Activated CD4-positive, alpha-beta T cell treated with anti-CD3 and anti-CD28 coated beads, Interleukin-2, amount 50 U/mL, for 24 hours (primary cell): ENCODE measurements at regions not wholly inside any gene's neighbourhood (a gene's known extent, or its start where the extent isn't known, plus 50 kb on each side); places are given as distances from the start of the nearest gene placed in this dataset.
"Not testable (repeated sequence)": the region's sequence is repeated elsewhere in the genome, so short reads cannot be mapped to it uniquely, and the experiment has no call there.

ENCODE experiments used
- DNase-seq, 2 donors: peaks; one replicate each; pipeline ENCODE4 v3.0.0-alpha.2; 2020; ENCODE audit warnings: low read depth in 1 of 2, low spot score in 1 of 2

DNA sequence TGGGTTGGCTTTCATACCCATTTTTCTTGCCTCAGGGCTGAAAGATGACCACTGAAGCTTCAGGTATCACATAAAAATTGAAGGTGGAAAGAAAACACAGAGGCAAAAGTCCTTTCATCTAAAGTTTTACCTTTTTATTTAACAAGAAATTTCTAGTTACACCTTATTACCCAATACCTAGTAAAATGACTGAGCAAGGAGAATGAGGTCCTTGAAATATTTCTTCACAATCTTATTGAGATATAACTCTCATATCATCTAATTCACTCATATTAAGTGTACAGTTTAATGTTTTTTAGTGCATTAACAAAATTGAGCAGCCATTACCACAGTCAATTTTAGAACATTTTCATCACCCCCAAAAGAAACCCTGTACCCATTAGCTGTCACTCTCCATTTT lies 112.9 kb upstream of the ADTRP start:
- no peak for DNase-seq

DNA sequence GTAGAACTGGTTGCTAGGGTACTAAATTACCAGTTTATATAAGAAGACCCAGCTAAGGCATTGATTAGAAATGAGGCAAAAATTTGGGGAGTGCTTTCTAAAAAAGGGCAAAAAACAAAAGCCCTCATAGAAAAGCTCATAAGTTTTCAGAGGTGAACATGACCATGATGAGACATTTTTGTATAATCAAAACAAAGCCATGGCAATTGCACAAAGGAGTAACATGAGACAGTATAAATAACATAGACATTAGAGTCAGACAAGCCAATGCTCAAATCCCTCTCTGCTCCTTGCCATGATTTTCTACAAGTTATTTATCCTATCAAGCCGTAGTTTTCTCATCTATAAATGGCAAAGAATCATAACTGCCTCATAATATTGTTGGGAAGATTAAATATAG lies 112.2 kb upstream of the ADTRP start:
- no peak for DNase-seq

DNA sequence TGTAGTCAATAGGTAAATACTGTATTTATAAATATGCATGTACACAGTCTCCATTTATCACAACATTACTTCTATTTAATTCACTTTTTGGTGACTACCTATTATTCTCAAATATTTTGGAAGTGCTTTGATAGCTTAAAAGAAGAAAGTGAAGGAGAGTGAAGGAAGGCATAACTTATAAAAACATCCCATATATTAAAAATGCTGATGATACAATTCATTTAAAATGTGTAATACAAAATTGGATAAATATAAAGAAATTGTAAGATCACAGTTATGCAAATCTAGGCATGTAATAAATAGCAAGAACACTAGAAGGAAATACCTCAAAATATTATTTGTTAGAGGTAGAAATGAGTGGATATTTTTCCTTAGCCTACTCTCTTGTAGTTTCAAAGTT lies 111.6 kb upstream of the ADTRP start:
- DNase-seq: no peak

DNA sequence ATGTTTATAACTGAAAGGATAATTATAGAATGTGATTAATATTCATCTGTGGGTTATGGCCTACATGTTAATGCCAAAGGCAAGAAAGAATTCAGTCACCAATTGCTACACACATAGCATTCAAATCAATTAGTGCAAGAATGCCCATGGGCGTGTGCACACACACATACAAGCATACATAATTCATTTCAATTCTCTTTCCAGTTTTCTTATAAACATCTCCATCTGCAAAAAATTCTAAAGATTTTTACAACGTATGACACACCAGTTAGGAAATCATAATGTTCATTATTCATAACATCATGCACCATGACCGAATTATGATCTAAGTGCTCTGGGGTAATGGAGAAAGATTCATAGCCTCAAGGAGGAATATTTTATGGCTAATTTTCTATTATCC lies 111.0 kb upstream of the ADTRP start:
- no peak for DNase-seq

DNA sequence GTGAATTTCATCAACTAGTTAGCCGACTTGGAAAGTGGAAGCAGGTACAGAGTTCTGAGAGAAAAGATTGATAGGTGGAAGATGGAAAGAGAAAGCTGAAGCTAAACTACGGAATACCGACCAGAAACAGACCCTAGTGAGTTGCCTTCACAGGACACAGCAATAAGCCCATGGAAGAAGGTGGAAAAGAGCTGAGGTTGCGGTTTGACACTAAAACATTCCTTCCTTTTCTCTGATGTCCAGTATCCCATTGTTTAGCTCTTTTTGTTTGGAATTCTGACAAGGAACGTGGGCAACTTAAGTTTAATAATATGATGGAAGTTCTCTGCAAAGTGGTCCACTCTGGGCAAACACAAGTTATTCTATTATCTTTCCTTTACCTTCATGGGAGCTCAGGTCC lies 110.1 kb upstream of the ADTRP start:
- no peak for DNase-seq

DNA sequence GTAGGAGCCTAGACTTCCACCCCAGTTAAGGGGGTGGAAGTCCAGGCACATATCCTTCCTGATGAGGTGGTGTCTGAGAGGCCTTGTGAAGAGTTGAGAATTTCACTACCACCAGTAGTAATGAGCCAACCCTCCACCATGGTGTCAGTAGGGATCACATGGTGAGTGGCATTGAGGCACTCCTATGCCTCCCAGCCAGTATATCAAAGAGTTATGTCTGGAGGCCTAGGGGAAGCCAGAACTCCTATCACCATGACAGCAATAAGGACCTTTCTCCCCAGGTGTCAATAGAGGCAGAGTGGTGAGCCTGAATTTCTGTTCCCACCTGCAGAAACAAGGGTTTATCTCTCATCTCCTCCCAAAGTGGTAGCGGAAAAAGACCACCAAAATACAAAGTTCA lies 106.6 kb upstream of the ADTRP start:
- no peak for DNase-seq

DNA sequence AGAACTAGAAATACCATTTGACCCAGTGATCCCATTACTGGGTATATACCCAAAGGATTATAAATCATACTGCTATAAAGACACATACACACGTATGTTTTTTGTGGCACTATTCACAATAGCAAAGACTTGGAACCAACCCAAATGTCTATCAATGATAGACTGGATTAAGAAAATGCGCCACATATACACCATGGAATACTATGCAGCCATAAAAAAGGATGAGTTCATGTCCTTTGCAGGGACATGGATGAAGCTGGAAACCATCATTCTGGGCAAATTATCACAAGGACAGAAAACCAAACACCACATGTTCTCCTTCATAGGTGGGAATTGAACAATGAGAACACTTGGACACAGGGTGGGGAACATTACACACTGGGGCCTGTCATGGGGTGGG lies 104.9 kb upstream of the ADTRP start:
- DNase-seq: not testable (repeated sequence)

DNA sequence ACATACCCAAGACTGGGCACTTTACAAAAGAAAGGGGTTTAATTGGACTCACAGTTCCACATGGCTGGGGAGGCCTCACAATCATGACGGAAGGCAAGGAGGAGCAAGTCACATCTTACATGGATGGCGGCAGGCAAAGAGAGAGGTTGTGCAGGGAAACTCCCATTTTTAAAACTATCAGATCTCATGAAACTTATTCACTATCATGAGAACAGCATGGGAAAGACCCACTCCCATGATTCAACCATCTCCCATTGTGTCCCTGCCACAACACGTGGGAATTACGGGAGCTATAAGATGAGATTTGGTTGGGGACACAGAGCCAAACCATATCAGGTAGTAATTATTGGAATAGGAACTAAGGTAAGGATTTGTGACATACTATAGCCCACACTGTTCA lies 101.6 kb upstream of the ADTRP start:
- not testable (repeated sequence) for DNase-seq

DNA sequence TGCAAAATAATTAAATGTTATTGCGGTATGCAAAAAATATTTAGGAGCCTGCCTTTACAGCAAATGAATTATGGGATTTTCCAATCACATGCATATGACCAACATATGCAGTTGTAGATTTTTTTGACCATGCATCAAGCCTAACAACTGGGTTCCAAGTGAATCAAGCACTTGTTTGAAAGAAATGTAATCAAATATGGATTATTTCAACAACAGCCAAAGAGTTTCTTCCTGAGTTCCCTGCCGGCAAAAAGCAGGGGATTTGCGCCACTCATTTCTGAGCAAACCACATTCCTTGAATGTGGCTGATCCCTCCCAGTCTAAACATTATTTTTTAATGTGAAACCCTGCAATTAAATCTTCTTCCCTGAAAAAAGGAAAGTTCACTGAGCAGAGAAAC lies 100.1 kb upstream of the ADTRP start:
- no peak for DNase-seq

DNA sequence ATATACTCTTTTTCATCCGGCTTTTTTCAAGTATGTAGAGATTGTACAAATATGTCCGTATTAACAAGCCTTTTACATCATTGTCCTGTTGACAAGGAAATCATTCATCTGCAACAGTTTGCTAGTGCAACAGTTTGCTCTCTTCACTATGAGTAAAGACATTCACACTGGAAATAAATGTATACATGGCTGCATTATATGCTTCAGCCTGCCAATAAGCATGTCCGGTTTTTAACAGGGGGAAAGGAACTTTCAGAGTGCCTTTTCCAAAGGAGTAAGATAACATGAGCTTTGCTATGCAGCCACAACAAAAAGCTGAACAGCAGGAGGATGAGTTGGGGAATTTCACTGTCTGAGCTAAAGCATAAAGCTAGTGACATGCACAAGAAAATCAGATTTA lies 99.4 kb upstream of the ADTRP start:
- DNase-seq: no peak

DNA sequence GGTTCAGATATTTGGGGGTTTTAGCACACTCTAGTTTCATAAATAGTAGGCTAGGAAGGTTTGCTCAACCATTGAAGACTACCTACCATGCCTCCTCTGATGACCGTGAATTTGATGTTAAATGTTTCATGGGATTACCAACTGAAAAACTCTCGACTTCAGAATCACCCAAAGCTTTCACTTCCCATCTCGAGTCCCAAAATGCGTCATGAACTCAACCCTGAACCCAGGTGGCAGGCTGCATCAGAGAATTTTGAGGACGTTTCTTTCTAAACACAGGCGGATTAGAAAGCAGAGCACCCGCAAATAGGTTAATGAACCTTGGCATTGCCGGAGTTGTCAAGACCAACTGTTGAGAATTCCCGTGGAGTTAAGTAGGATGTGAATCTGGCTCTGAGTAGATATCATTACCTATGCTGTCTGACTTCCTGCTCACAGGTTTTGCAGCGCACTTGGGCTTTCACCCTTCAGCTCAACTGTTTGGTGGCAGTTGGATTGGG lies 98.4 kb upstream of the ADTRP start:
- DNase-seq: no peak

DNA sequence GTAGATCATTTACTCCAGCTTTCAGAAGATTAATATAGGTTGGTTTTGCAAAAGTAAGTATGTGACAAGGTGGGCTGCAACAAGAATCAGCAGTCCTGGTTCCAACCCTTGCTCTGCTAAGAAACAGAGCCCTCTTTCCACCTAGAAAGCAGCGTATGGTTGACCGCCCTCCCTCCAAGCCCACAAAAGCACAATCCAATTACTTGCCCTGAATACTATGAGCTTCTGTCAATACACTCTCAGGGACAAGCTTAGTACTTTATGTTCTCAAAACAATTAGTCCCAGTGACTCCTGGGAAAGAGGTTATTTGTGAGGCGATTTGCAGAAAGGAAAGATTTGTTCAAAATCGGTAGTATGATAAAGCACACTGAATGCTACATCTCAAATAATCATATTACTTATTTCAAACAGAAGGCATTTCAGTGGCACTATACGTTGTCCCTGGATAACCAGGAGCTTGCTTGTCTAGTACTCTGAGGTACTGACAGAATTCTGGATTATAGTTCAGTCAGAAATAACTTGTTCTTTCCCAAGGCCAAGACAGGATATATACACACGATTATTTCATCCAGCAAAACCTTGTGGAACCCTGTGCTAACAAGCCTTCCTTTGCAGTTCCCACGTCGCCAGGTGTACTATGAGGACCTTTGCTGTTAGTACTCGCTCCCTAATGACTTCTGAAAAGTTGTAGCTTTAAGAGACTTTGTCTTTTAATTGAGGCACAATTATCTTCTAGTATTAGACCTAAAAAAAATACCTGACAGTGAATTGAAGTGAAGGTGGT lies 96.9 kb upstream of the ADTRP start:
- DNase-seq: no peak

DNA sequence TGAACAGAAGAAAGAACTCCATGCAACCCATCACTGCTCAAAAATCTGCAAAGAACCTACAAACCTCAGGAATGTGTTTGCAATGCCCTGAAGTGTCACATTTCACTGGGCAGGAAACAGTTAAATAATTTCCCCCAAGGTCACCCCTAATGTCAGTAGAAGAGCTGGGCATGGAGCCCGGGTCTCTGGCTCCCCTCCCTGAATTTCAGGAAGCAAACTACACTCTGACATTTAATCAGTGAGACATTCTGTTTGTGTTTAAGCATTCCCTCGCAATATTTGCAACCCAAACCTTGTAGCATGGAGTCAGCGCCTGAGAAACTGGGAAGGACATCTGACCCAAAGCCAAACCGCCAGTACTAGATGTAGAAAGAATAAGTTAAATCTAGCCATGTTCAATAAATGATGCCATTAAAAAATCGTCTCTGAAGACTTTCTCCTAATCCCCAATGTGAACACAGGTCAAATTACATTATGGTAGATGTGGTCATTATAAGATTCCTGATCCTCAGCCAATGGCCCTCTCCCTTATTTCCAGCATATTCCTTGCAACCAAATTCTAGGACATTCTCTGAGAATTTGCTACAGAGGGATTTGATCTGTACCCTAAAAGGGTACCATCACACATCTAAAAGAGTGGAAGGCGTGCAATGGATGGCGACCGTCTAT lies 91.2 kb upstream of the ADTRP start:
- no peak for DNase-seq

DNA sequence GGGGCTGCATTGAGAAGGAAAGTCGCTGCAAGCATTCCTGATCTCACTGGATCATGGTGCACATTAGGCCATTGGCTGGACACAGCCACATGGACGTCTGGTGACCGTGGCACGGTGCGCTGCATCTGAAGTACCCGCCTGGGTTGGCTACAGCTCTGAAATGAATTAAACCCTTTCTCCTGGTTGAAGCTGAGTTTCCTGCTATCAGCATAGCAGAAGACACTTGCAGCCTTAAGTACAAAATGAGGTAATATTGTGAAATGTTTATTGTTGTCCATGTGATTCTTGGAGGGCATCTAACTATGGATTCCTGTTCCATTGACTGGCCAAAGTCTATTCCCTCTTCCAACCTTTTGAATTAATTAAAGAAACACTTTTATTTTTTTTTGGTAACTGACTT lies 89.8 kb upstream of the ADTRP start:
- no peak for DNase-seq

DNA sequence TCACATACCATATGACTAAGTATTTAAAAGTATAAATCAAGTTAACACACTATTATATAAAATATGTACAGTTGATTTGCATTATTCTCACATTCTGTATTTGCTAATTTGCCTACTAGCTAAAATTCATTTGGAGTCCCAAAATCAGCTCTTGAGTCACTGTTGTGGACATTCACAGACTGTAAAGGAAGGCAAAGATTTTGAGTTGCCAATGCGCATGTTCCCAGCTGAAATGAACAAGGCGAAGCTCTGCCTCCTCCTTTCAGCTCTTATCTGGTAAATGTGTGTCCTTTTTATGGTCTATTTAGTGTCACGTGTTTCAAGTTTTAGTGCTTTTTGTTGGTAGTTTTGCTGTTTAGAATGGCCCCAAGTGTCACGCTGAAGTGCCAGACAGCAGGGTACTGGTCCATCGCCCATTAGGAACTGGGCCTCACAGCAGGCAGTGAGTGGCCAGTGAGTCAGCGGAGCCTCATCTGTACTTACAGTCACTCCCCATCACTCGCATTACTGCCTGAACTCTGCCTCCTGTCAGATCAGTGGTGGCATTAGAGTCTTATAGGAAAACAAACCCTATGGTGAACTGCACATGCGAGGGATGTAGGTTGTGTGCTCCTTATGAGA lies 87.2 kb upstream of the ADTRP start:
- DNase-seq: no peak

DNA sequence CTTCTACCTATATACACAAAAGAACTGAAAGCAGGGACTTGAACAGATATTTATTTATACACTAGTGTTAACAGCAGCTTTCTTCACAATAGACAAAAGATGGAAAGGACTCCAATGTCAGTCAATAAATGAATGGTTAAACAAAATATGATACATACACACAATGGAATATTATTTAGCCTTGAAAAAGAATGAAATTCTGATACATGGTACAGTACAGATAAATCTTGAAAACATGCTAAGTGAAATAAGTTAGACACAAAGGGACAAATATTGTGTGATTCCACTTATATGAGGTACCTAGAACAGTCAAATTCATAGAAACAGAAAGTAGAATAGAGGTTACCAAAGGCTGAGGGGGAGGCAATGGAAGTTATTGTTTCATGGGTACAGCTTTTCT lies 79.8 kb upstream of the ADTRP start:
- DNase-seq: no peak

DNA sequence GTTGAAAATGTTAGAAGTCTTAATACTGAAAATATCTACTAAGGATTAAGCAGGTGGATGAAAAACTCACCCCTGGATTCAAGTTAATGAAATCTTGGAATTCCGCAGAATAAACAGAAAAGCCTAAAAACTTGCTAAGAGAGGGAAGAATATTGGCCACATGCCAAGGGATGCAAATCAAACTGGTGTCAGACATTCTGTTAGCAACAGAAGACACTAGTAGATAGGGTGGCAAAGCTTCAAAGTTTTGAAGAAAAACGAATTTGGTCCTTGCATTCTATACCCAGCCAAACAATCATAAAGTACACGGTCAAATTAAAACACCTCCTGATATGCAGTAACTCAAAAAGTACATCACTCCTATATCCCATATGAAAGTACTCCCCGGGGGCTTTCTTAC lies 77.1 kb upstream of the ADTRP start:
- no peak for DNase-seq

DNA sequence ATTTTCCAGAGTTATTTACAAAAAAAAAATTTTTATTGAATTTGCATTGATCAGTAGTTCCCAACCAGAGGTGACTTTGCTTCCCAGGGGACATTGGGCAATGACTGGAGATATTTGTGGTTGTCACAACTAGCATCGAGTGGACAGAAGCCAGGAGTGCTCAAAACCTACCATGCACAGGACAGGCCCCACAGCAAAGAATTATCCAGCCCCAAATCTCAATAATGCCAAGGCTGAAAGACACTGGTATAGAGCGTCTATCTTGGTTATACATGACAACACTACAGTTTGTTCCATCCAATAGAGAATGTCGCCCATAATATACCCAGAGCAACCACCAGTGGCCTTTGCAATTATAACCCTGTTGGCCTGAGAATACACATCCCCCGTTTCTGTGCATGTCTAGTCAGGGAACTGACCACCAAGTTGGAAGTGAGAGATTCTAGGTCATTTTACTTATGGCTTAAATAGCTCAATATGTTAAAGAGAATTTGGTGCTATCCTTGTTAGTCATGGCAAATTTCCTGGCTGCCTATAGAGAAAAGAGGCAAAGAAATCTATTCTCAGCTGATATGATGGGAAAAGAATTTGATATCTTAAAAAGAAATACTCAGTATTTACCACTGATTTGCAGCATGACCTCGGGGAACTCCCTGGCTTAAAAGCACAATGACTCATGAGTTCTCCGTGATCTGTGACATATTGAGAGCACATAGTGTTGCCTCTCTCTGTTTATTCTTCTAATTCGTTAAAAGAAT lies 76.0 kb upstream of the ADTRP start:
- DNase-seq: peak in 1 of 2 donors; percentile 2

DNA sequence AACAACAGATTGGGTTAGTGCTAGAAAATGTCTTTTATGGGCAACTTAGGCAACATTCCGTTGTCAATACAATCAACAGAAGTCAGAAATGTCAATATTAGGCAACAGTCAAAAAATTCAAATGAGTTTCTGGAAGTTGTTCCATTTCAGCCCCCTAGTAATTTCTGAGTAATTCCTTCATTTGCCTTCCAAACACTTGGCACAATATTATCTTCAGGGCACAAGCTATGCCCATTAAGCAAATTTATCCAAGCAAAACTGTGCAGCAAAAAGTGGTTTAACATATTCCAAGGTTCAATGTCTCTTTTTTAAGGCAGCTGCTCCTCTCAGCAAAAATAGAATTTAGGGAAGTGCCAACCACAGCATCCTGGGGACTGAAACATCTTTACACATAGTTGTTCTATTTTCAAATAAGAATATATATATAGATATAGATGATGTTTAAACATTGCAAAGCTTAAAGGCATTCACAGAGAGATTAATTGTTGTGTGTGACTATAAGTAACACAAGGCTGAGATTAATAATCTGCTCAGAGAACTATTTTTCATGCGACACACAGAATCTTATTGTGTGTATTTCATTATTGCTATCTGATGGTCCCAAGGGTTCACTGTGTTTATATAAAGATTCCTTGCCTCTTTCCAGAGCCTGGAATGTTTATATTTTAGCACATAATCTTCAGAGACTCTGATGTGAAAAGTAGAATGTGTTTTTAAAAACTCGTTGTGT lies 75.2 kb upstream of the ADTRP start:
- no peak for DNase-seq

DNA sequence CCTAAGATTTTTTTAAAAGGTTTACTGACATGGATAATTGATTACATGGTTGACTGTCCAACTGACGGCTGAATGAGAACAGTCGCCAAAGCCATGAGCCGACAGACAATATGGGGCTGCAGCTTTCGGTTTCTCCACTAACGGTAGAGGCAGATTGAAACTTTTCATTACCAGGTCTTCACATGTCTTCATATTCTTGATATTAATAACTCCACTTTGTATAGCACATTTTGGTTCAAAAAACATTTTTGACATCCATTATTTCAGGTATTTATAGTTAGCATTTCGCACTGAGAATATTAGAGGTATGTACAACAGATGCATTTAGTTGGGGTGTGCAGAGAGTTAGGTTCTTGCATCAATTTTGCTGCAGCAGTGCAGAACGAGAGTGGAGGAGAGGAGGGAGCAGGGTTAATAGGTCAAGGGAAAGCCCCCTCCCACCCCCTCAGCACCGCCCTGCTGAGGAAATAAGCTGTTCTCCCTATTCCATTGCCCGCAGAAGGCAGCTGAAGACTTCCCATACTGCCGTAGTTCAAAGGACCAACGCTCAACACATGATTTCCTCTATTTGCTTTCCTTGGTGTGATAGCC lies 73.6 kb upstream of the ADTRP start:
- no peak for DNase-seq

DNA sequence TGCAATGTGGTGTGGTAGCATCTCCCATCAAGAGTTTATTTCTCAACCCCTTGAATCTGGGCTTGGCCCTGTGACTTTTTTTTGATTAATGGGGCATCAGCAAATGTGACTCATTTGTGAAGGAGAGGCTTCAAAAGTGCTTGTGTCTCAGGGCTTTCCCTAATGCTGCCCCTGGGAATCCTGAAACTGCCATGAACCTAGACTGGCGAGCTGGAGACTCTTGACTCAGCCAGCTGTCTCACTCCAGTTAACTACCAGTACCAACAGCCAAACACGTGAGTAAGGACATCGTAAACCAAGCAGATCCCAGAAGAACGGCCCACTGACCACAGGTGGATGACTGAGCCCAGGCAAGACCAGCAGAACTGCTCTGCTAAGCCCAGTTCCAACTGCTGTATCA lies 72.8 kb upstream of the ADTRP start:
- DNase-seq: no peak
